ENCODE measurements at regions not wholly inside any gene's neighbourhood (a gene's known extent, or its start where the extent isn't known, plus 50 kb on each side); places are given as distances from the start of the nearest gene placed in this dataset.

DNA sequence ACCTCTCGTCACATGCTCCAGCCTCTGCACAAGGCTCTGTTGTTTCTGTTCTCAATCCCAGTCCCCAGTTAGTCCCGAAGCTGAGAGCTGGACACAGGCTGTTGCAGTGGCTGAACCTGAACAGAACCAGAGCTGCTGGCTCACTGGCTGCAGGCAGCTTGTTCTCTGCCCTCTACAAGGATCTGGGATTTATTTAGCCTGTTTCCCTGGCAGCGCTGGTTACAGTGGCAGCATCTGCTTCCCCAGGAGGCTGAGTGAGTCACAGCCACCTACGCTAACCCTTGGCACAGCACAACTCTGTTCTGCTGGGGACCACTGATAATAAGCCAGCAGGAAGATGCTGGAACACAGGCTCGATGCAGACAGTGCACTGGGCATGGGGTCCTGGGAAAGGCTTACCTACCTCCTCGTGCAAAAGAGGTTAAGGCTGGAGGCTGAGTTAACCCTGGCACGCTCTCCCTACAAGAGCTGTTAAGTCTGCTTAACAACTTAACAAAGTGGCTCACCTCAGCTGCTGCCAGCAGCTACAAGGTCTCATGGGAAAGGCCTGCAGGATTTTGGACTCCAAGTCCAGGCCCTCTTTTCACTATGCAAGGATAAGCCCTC is 299.6 kb downstream of the PCNX1 start:
- intact Hi-C loops (cut with DNase I): no loop called here
- H3K36me3 ChIP-seq: no peaks in the 10 kb centered on the region
- H3K27me3 ChIP-seq: no peaks in the 10 kb centered on the region
- no peak overlapping the region for H3K27ac ChIP-seq (replicated peaks in 1 of 4)
- no peak overlapping the region for H3K4me3 ChIP-seq
- no peak for DNase-seq (ENCODE audit: extremely low spot score)
- 50% methylated on average over 7 of the region's 7 CpGs for WGBS
- TF ChIP-seq POLR2AphosphoS5 (IDR thresholded peaks at IDR 0.05) (no peak), POLR2A (IDR thresholded peaks at IDR 0.05; ENCODE audit: low read depth) (no peak), EP300 (IDR thresholded peaks at IDR 0.05) (no peak)
- TF ChIP-seq, protein P1, sequence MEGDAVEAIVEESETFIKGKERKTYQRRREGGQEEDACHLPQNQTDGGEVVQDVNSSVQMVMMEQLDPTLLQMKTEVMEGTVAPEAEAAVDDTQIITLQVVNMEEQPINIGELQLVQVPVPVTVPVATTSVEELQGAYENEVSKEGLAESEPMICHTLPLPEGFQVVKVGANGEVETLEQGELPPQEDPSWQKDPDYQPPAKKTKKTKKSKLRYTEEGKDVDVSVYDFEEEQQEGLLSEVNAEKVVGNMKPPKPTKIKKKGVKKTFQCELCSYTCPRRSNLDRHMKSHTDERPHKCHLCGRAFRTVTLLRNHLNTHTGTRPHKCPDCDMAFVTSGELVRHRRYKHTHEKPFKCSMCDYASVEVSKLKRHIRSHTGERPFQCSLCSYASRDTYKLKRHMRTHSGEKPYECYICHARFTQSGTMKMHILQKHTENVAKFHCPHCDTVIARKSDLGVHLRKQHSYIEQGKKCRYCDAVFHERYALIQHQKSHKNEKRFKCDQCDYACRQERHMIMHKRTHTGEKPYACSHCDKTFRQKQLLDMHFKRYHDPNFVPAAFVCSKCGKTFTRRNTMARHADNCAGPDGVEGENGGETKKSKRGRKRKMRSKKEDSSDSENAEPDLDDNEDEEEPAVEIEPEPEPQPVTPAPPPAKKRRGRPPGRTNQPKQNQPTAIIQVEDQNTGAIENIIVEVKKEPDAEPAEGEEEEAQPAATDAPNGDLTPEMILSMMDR (IDR thresholded peaks at IDR 0.05): no peak
- H3K9me3 ChIP-seq: no peaks in the 10 kb centered on the region
- peaks cover 0 to 9% (median 5%) of the 10 kb centered on the region in 4 donors for H3K4me1 ChIP-seq

DNA sequence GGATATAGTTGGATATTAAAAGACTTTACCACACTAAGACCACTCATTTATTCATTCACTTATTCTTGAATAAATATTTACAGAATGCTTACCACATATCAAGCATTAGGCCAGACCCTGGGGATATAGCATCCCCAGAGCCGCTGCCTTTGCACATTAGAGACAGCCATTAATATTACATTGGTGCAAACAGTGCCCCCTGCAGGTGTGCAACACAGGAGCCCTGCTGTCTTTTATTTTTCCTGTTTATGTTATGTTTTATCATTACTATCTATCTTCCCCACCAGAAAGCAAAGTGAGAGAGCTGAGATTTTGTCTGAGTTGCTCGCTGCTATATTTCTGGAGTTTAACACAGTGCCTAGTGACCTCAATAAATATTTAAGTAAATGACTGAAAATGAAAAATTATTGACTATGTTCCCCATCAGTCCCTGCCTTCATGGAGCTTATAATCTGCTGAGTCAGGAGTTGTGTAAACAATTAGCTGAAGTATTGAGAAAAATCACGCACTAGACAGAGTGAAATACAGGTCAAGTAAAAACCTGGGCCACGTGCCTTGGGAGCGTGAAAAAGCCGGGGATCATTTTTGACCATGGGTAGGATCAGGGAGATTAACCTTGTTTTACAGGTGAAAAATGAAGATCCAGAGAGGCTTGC is 301.6 kb downstream of the PCNX1 start:
- no peak overlapping the region for H3K4me3 ChIP-seq
- no peaks in the 10 kb centered on the region for H3K36me3 ChIP-seq
- DNase-seq (ENCODE audit: extremely low spot score): no peak
- H3K9me3 ChIP-seq: no peaks in the 10 kb centered on the region
- TF ChIP-seq, protein P1 (IDR thresholded peaks at IDR 0.05): no peak
- TF ChIP-seq EP300 (IDR thresholded peaks at IDR 0.05) (no peak), POLR2A (IDR thresholded peaks at IDR 0.05; ENCODE audit: low read depth) (no peak)
- no peaks in the 10 kb centered on the region for H3K27me3 ChIP-seq
- WGBS: 98% methylated on average over 6 of the region's 6 CpGs
- intact Hi-C loops (cut with DNase I): no loop called here
- H3K27ac ChIP-seq (replicated peaks in 1 of 4): no peak overlapping the region
- H3K4me1 ChIP-seq: peaks cover 0 to 10% (median 6%) of the 10 kb centered on the region in 4 donors

DNA sequence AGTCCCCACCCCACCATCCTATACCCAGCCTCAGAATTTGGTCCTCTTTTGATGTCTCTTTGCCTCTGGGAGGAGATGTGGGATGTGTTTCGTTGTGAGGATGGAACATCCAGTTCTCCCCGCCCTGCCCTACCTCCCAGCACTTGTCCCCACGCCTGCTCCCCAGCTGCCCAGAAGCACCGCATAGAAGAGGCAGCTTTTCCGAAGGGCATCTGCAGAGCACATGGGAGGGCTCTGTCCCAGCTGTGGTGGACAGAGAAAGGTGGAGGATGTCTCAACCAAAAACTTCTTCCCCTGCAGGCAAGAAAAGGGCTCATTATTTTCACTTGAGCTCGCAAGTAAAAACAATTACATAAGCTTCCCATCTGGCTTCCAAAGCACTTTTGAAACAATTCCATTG is 302.6 kb downstream of the PCNX1 start:
- Histone ChIP-seq H3K4me1 (peaks cover 0 to 21% (median 8%) of the 10 kb centered on the region in 4 donors), H3K27me3 (no peaks in the 10 kb centered on the region), H3K27ac (replicated peaks in 1 of 4) (no peak overlapping the region), H3K9me3 (no peaks in the 10 kb centered on the region), H3K36me3 (no peaks in the 10 kb centered on the region), H3K4me3 (no peak overlapping the region)
- TF ChIP-seq POLR2AphosphoS5 (IDR thresholded peaks at IDR 0.05): no peak
- intact Hi-C loops (cut with DNase I): no loop called here
- 82% methylated on average over 6 of the region's 6 CpGs for WGBS
- DNase-seq (ENCODE audit: extremely low spot score): no peak

DNA sequence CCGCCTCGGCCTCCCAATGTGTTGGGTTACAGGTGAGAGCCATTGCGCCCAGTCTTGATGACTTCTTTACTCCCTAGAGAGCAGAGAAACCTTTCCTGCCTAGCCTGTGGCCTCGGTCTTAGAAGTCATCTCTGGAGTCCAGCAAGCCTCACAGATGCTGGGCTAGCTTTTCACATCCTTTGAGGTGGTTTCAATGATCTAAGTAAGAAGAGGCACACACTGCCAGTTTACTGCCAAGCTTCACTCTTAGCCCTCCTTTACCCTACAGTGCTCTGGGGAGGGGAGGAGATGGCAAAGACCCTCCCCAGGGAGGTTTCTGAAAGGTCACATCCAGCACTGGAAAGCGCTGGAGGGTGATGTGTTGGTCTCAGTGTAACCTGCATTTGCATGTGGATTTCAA is 304.8 kb downstream of the PCNX1 start:
- TF ChIP-seq, protein P1 (IDR thresholded peaks at IDR 0.05): no peak
- no peak for TF ChIP-seq EP300 (IDR thresholded peaks at IDR 0.05)
- TF ChIP-seq POLR2AphosphoS5 (IDR thresholded peaks at IDR 0.05): no peak
- TF ChIP-seq POLR2A (IDR thresholded peaks at IDR 0.05; ENCODE audit: low read depth): no peak
- Histone ChIP-seq H3K36me3 (no peaks in the 10 kb centered on the region), H3K27me3 (no peaks in the 10 kb centered on the region), H3K9me3 (peaks cover 0 to 3% (median 0%) of the 10 kb centered on the region in 4 donors), H3K4me1 (peaks cover 0 to 16% (median 3%) of the 10 kb centered on the region in 4 donors), H3K4me3 (no peak overlapping the region), H3K27ac (replicated peaks in 1 of 4) (no peak overlapping the region)
- no peak for DNase-seq (ENCODE audit: extremely low spot score)
- intact Hi-C loops (cut with DNase I): no loop called here
- WGBS: 97% methylated on average over 5 of the region's 5 CpGs

DNA sequence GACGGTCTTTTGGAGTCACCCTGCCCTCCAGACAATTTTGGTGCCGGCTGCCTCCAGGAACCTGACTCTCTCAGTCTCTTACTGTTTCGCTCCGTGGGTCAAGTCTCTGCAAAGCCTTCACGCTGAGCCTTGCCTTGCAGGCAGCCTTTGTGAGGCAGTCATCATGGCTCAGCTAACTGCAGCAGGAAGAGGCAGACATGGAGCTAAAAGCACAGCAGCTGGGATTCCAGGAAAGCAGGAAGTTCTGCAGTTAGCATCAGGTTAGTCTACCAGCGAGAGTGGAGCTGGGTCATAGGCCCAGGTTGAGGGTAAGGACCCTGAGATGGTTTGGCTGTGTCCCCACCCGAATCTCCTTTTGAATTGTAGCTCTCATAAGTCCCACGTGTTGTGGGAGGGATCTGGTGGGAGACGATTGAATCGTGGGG is 305.4 kb downstream of the PCNX1 start:
- H3K4me1 ChIP-seq: peaks cover 0 to 15% (median 2%) of the 10 kb centered on the region in 4 donors
- no peak for TF ChIP-seq EP300 (IDR thresholded peaks at IDR 0.05)
- no peak for TF ChIP-seq POLR2AphosphoS5 (IDR thresholded peaks at IDR 0.05)
- TF ChIP-seq, protein P1 (IDR thresholded peaks at IDR 0.05): no peak
- TF ChIP-seq POLR2A (IDR thresholded peaks at IDR 0.05; ENCODE audit: low read depth): no peak
- no peaks in the 10 kb centered on the region for H3K36me3 ChIP-seq
- no peak overlapping the region for H3K4me3 ChIP-seq
- DNase-seq (ENCODE audit: extremely low spot score): no peak
- no peak overlapping the region for H3K27ac ChIP-seq (replicated peaks in 1 of 4)
- 79% methylated on average over 10 of the region's 10 CpGs for WGBS
- intact Hi-C loops (cut with DNase I): no loop called here
- H3K27me3 ChIP-seq: no peaks in the 10 kb centered on the region
- H3K9me3 ChIP-seq: peaks cover 0 to 4% (median 0%) of the 10 kb centered on the region in 4 donors

All from esophagus muscularis mucosa (tissue), 4 donors.